Hepatocyte (in vitro differentiated cells): ENCODE measurements at regions not wholly inside any gene's neighbourhood (a gene's known extent, or its start where the extent isn't known, plus 50 kb on each side); places are given as distances from the start of the nearest gene placed in this dataset.

Experiments
- EZH2 ChIP-seq: fragments of 200-600 bp; sonication (generic); IDR thresholded peaks from 2 replicates; pipeline ENCODE4 v1.6.1; 2016; ENCODE audit warnings: antibody characterized with exemption, mild to moderate bottlenecking, borderline replicate concordance
- TF ChIP-seq, protein P1 (sequence below): fragments of 200-600 bp; sonication (generic); IDR thresholded peaks from 2 replicates; pipeline ENCODE4 v1.5.1; 2016; ENCODE audit warnings: antibody characterized with exemption, mild to moderate bottlenecking; ENCODE audit not compliant: poor library complexity

DNA sequence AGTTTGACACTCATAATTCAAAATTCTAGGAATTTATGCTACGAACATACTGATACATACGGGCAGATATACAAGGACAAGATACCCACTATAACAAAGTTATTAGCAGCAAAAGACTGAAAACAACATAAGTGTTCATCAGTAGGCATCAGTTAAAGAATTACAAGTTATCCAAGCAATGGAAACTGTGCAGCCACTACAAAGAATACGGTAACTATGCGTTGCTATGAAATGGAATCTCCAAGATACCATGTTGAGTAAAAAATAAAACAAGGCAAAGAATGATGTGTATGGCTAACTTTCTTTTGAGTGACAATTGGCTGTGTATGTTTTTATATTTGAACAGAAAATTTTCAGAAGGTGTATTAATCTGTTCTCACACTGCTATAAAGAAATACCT lies 151.7 kb downstream of the ADAMTS15 start:
- no peak for TF ChIP-seq EZH2
- TF ChIP-seq, protein P1, sequence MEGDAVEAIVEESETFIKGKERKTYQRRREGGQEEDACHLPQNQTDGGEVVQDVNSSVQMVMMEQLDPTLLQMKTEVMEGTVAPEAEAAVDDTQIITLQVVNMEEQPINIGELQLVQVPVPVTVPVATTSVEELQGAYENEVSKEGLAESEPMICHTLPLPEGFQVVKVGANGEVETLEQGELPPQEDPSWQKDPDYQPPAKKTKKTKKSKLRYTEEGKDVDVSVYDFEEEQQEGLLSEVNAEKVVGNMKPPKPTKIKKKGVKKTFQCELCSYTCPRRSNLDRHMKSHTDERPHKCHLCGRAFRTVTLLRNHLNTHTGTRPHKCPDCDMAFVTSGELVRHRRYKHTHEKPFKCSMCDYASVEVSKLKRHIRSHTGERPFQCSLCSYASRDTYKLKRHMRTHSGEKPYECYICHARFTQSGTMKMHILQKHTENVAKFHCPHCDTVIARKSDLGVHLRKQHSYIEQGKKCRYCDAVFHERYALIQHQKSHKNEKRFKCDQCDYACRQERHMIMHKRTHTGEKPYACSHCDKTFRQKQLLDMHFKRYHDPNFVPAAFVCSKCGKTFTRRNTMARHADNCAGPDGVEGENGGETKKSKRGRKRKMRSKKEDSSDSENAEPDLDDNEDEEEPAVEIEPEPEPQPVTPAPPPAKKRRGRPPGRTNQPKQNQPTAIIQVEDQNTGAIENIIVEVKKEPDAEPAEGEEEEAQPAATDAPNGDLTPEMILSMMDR = no peak
